GM12878 (cell line): ENCODE measurements at regions not wholly inside any gene's neighbourhood (a gene's known extent, or its start where the extent isn't known, plus 50 kb on each side); places are given as distances from the start of the nearest gene placed in this dataset.

ENCODE experiments used
- CHD2 ChIP-seq: IDR thresholded peaks from 2 replicates; pipeline ENCODE4 v1.6.1; 2011; ENCODE audit warnings: low read depth, low read length, improper control_type of control experiment, borderline replicate concordance
- EZH2 ChIP-seq: IDR thresholded peaks from 2 replicates; pipeline ENCODE4 v1.6.1; 2012; ENCODE audit warnings: low read depth, mild to moderate bottlenecking, control low read depth, inconsistent platforms, low read length, borderline replicate concordance; ENCODE audit not compliant: control insufficient read depth
- POLR2A ChIP-seq: IDR thresholded peaks from 2 replicates; pipeline ENCODE4 v1.6.1; 2011; ENCODE audit warnings: low read depth, mild to moderate bottlenecking, low read length
- POU2F2 ChIP-seq: IDR thresholded peaks from 3 replicates; pipeline ENCODE4 v1.6.1; 2011; ENCODE audit warnings: low read depth, mild to moderate bottlenecking, low read length, borderline replicate concordance
- SRF ChIP-seq, 2 experiments: IDR thresholded peaks; 2 replicates each; pipeline ENCODE4 v1.6.1; 2011; ENCODE audit warnings: low read depth in 2 of 2, low read length in 2 of 2, mild to moderate bottlenecking in 1 of 2, moderate library complexity in 1 of 2

- no peak for TF ChIP-seq SRF (IDR thresholded peaks at IDR 0.05; ENCODE audit: low read depth in 2 of 2, low read length in 2 of 2)
- no peak for TF ChIP-seq CHD2
- TF ChIP-seq POLR2A = no peak
- no peak for TF ChIP-seq EZH2
- no peak for TF ChIP-seq POU2F2
These were observed 588.2 kb downstream of the IRS1 start for GRCh38 chr2:226211439-226211838.
